ENCODE measurements at regions not wholly inside any gene's neighbourhood (a gene's known extent, or its start where the extent isn't known, plus 50 kb on each side); places are given as distances from the start of the nearest gene placed in this dataset.

- TF ChIP-seq EZH2 (IDR thresholded peaks at IDR 0.05; ENCODE audit: insufficient read depth, poor library complexity, severe bottlenecking), result no peak
- no peak for TF ChIP-seq EZH2phosphoT487 (IDR thresholded peaks at IDR 0.05; ENCODE audit: insufficient read depth, low read depth)
Observed at GRCh38 chr5:60487885-60488442, 212.0 kb downstream of the DEPDC1B start.

Data from GM23248 (cell line).